Middle frontal gyrus (tissue), 1 donor: ENCODE measurements at regions not wholly inside any gene's neighbourhood (a gene's known extent, or its start where the extent isn't known, plus 50 kb on each side); places are given as distances from the start of the nearest gene placed in this dataset.

ENCODE experiments used
- DNase-seq: peaks from one replicate; pipeline ENCODE4 v3.0.0-alpha.2; 2015; ENCODE audit warnings: low spot score; ENCODE audit errors: extremely low spot score

- DNase-seq = no peak
Measured at GRCh38 chr11:26028393-26028911, 303.5 kb upstream of the ANO3 start.

GRCh38 chr11:26030399-26030798 is 301.5 kb upstream of the ANO3 start:
- DNase-seq = no peak

- no peak for DNase-seq
Measured at GRCh38 chr11:26032241-26032640, 299.7 kb upstream of the ANO3 start.

- no peak for DNase-seq
Measured at GRCh38 chr11:26035696-26036095, 296.2 kb upstream of the ANO3 start.

- no peak for DNase-seq
Measured at GRCh38 chr11:26037716-26038115, 294.2 kb upstream of the ANO3 start.

- no peak for DNase-seq
Measured at GRCh38 chr11:26040339-26040738, 291.6 kb upstream of the ANO3 start.

GRCh38 chr11:26042113-26042512 is 289.8 kb upstream of the ANO3 start:
- DNase-seq = no peak

- DNase-seq = no peak
Measured at GRCh38 chr11:26043665-26044064, 288.3 kb upstream of the ANO3 start.

GRCh38 chr11:26044389-26044788 is 287.5 kb upstream of the ANO3 start:
- no peak for DNase-seq

GRCh38 chr11:26045082-26045481 is 286.8 kb upstream of the ANO3 start:
- DNase-seq = no peak

GRCh38 chr11:26048271-26048670 is 283.7 kb upstream of the ANO3 start:
- DNase-seq = no peak

GRCh38 chr11:26053966-26054365 is 278.0 kb upstream of the ANO3 start:
- no peak for DNase-seq

- DNase-seq = no peak
Measured at GRCh38 chr11:26062660-26063059, 269.3 kb upstream of the ANO3 start.

GRCh38 chr11:26063915-26064314 is 268.0 kb upstream of the ANO3 start:
- no peak for DNase-seq

GRCh38 chr11:26065944-26066343 is 266.0 kb upstream of the ANO3 start:
- no peak for DNase-seq

- no peak for DNase-seq
Measured at GRCh38 chr11:26070714-26071380, 261.1 kb upstream of the ANO3 start.

GRCh38 chr11:26072614-26073153 is 259.2 kb upstream of the ANO3 start:
- DNase-seq = no peak

- no peak for DNase-seq
Measured at GRCh38 chr11:26073646-26074045, 258.3 kb upstream of the ANO3 start.

- DNase-seq = no peak
Measured at GRCh38 chr11:26076233-26076990, 255.5 kb upstream of the ANO3 start.

GRCh38 chr11:26078231-26078821 is 253.6 kb upstream of the ANO3 start:
- no peak for DNase-seq

GRCh38 chr11:26084313-26084712 is 247.6 kb upstream of the ANO3 start:
- no peak for DNase-seq

- no peak for DNase-seq
Measured at GRCh38 chr11:26086028-26086427, 245.9 kb upstream of the ANO3 start.
